ENCODE measurements at regions not wholly inside any gene's neighbourhood (a gene's known extent, or its start where the extent isn't known, plus 50 kb on each side); places are given as distances from the start of the nearest gene placed in this dataset.

DNA sequence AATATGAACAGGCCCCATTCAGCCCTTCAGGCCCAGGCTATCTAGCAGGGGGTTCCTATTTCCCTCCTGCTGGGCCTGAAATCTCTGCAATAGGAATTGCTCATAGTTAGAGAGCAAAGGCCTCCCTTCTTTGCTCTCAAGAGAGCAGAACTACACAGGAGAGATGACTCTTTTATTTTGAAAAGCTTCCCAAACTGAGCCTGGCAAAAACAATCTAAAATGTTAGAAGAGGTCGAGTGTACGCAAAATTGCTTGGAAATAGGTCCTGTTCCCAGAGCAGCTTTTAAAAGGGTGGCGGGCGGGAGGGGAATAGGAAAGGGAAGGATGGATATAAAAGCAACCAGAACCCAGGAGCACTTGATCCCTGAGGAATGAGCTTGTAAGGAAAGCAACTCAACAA, 68.4 kb upstream of the APCDD1 start:
- intact Hi-C loops (cut with DNase I) = no loop called here
- no peaks in the 10 kb centered on the region for H3K9me3 ChIP-seq
- no peak overlapping the region for H3K27ac ChIP-seq
- H3K36me3 ChIP-seq = no peaks in the 10 kb centered on the region
- H3K4me3 ChIP-seq = no peak overlapping the region
- TF ChIP-seq, protein P1, sequence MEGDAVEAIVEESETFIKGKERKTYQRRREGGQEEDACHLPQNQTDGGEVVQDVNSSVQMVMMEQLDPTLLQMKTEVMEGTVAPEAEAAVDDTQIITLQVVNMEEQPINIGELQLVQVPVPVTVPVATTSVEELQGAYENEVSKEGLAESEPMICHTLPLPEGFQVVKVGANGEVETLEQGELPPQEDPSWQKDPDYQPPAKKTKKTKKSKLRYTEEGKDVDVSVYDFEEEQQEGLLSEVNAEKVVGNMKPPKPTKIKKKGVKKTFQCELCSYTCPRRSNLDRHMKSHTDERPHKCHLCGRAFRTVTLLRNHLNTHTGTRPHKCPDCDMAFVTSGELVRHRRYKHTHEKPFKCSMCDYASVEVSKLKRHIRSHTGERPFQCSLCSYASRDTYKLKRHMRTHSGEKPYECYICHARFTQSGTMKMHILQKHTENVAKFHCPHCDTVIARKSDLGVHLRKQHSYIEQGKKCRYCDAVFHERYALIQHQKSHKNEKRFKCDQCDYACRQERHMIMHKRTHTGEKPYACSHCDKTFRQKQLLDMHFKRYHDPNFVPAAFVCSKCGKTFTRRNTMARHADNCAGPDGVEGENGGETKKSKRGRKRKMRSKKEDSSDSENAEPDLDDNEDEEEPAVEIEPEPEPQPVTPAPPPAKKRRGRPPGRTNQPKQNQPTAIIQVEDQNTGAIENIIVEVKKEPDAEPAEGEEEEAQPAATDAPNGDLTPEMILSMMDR (IDR thresholded peaks at IDR 0.05) = no peak
- no peak for ATAC-seq
- H3K27me3 ChIP-seq = no peaks in the 10 kb centered on the region
- no peaks in the 10 kb centered on the region for H3K4me1 ChIP-seq
- no peak for DNase-seq

DNA sequence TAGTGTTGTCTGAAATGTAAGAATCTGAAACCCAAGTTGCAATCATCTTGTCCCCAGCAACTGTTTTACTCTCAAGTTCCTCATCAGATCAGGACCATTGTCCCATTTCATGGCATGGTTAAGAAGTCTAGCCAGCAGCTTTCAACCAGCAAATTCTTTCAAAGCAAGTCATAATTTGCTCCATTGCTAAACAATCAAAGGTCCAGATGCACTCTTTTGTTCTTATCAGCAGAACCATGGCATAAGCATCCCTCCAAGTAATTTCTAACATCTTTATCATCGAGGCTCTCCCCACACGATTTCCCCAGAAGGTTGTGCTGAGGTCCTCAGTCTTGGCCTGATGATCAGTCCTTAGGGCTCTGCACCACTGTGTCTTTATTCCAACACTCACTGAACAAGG, 67.5 kb upstream of the APCDD1 start:
- TF ChIP-seq, protein P1 (IDR thresholded peaks at IDR 0.05) = no peak
- ATAC-seq (no peak), DNase-seq (no peak)
- H3K4me3 ChIP-seq = no peak overlapping the region
- H3K9me3 ChIP-seq = no peaks in the 10 kb centered on the region
- H3K27ac ChIP-seq = no peak overlapping the region
- intact Hi-C loops (cut with DNase I) = no loop called here
- H3K36me3 ChIP-seq = no peaks in the 10 kb centered on the region
- no peaks in the 10 kb centered on the region for H3K27me3 ChIP-seq
- no peaks in the 10 kb centered on the region for H3K4me1 ChIP-seq

DNA sequence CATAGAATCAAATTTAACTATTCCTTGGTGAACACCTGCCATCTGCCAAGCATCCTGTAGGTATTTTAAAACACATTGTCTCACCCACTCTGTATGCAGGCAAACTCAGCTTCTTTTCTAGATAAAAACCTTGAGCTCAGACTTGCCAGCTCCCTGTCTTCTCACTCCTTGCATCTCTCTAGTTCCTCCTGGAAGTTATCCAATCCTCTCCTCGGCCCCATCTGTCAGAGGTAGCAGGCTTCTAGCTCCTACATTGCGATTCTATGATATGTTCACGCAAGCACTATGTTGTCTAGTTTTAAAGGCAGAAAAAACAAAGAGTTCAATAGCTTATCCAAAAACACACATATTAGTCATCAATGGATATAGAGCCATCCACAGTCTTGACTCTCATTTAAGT, 67.0 kb upstream of the APCDD1 start:
- no peaks in the 10 kb centered on the region for H3K36me3 ChIP-seq
- no peak overlapping the region for H3K4me3 ChIP-seq
- DNase-seq (no peak), ATAC-seq (no peak)
- H3K9me3 ChIP-seq = no peaks in the 10 kb centered on the region
- no peaks in the 10 kb centered on the region for H3K27me3 ChIP-seq
- H3K27ac ChIP-seq = no peak overlapping the region
- no peaks in the 10 kb centered on the region for H3K4me1 ChIP-seq
- intact Hi-C loops (cut with DNase I) = no loop called here
- TF ChIP-seq, protein P1 (IDR thresholded peaks at IDR 0.05) = no peak

DNA sequence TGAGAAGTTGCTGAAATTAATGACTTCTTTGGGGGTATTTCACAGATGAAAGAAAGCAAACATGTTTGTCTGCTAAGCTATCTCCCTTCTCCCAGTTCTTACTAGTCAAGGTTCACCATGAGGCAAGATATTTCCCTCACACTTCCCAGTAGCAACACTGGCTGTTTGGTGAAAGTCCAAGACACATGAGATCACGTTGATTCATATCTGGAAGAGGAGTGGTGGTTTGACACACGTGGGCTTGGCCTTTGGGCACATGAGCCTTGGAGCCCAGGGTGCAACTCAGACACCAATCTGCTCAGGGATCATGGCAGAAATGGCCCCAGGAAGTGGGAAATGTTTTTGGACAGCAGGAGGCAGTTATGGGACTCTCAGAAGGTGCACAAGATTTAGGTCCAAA, 66.1 kb upstream of the APCDD1 start:
- Histone ChIP-seq H3K4me3 (no peak overlapping the region), H3K4me1 (no peaks in the 10 kb centered on the region), H3K9me3 (no peaks in the 10 kb centered on the region), H3K27ac (no peak overlapping the region), H3K27me3 (no peaks in the 10 kb centered on the region), H3K36me3 (no peaks in the 10 kb centered on the region)
- intact Hi-C loops (cut with DNase I) = no loop called here
- DNase-seq (no peak), ATAC-seq (no peak)
- TF ChIP-seq, protein P1 (IDR thresholded peaks at IDR 0.05) = no peak

DNA sequence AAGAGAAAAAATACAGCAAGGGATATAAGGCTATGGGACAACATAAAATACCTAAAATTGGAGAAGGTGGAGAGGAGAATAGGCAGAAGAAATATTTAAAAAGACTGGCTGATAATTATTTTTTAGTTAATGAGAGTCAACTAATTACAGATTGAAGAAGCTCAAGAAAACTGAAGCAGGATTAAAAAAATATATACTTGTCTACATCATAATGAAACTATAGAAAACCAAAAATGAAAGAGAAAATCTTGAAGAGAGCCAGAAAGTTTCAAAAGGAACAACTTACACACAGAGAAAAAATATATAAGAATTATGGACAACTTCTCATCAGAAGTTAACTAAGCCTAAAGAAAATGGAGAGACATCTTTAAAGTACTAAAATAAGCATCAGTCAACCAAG, 62.9 kb upstream of the APCDD1 start:
- no peak for DNase-seq
- Histone ChIP-seq H3K36me3 (no peaks in the 10 kb centered on the region), H3K4me3 (no peak overlapping the region), H3K9me3 (no peaks in the 10 kb centered on the region), H3K27me3 (no peaks in the 10 kb centered on the region), H3K4me1 (no peaks in the 10 kb centered on the region), H3K27ac (no peak overlapping the region)
- ATAC-seq = no peak
- intact Hi-C loops (cut with DNase I) = no loop called here
- TF ChIP-seq, protein P1 (IDR thresholded peaks at IDR 0.05) = no peak

DNA sequence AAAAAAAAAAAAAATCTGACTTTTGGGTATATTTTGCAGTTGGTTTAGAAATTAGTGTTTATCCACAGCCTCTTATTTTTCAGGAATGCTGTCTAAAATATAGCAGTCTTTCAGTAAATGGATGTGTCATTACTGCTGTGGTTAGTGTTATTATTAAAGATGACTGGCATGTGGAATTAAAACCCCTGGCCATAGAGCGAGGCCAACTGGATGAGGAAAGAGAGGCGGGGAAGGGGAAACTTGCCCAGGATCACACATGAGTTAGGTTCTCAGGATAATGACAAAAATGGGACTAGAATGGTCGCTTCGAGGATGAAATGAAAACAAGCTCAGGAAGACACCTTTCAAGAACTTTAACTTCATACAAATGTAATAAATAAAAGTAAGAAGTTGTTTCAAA, 57.4 kb upstream of the APCDD1 start:
- Histone ChIP-seq H3K27ac (no peak overlapping the region), H3K27me3 (no peaks in the 10 kb centered on the region), H3K4me3 (no peak overlapping the region), H3K9me3 (no peaks in the 10 kb centered on the region), H3K36me3 (no peaks in the 10 kb centered on the region), H3K4me1 (peaks cover 7% of the 10 kb centered on the region)
- ATAC-seq (no peak), DNase-seq (no peak)
- intact Hi-C loops (cut with DNase I) = no loop called here
- TF ChIP-seq, protein P1 (IDR thresholded peaks at IDR 0.05) = no peak
